Brain microvascular endothelial cell (primary cell): ENCODE measurements at regions not wholly inside any gene's neighbourhood (a gene's known extent, or its start where the extent isn't known, plus 50 kb on each side); places are given as distances from the start of the nearest gene placed in this dataset.

Experiments
- DNase-seq: peaks from one replicate; pipeline ENCODE4 v3.0.0-alpha.2; 2020
- H3K27ac ChIP-seq: fragments of 250-450 bp; sonication (Bioruptor Pico); 2 replicates; pipeline ENCODE4 v1.5.1; 2020; ENCODE audit warnings: mild to moderate bottlenecking, moderate library complexity
- H3K27me3 ChIP-seq: fragments of 250-450 bp; sonication (Bioruptor Pico); replicated peaks from 2 replicates; pipeline ENCODE4 v1.5.1; 2020; ENCODE audit warnings: mild to moderate bottlenecking
- H3K36me3 ChIP-seq: fragments of 250-450 bp; sonication (Bioruptor Pico); replicated peaks from 2 replicates; pipeline ENCODE4 v1.5.1; 2020; ENCODE audit warnings: mild to moderate bottlenecking
- H3K4me3 ChIP-seq: 2 replicates; pipeline ENCODE4 v1.5.1; 2011; ENCODE audit warnings: low read depth, mild to moderate bottlenecking, control low read depth, low read length, moderate library complexity
- CTCF ChIP-seq: IDR thresholded peaks from 2 replicates; pipeline ENCODE4 v1.5.1; 2011; ENCODE audit warnings: low read depth, mild to moderate bottlenecking, moderate library complexity, low read length, control low read depth, inconsistent platforms; ENCODE audit errors: missing control alignments
- in situ Hi-C: cut with HindIII; loops from 2 replicates; pipeline ENCODE4 v1.10.0; 2017; ENCODE audit warnings: low sequenced_read_pairs, low pct_ligation_motif_present

- Histone ChIP-seq H3K4me3 (no peak overlapping the region), H3K27ac (no peak overlapping the region), H3K27me3 (no peaks in the 10 kb centered on the region), H3K36me3 (no peaks in the 10 kb centered on the region)
- DNase-seq: peak; percentile 40
- in situ Hi-C loops: no loop called here
- peak; percentile 78 for TF ChIP-seq CTCF
These were observed 166.4 kb downstream of the C7orf25 start for GRCh38 chr7:42745357-42746059.

GRCh38 chr7:42744746-42745145, 167.1 kb downstream of the C7orf25 start:
- in situ Hi-C loops: no loop called here
- no peak for DNase-seq
- Histone ChIP-seq H3K4me3 (no peak overlapping the region), H3K36me3 (no peaks in the 10 kb centered on the region), H3K27me3 (no peaks in the 10 kb centered on the region), H3K27ac (no peak overlapping the region)
- TF ChIP-seq CTCF: no peak

GRCh38 chr7:42743077-42743858, 168.6 kb downstream of the C7orf25 start:
- Histone ChIP-seq H3K4me3 (no peak overlapping the region), H3K27me3 (no peaks in the 10 kb centered on the region), H3K27ac (no peak overlapping the region), H3K36me3 (no peaks in the 10 kb centered on the region)
- in situ Hi-C loops: no loop called here
- TF ChIP-seq CTCF: no peak
- no peak for DNase-seq

- Histone ChIP-seq H3K27ac (no peak overlapping the region), H3K36me3 (no peaks in the 10 kb centered on the region), H3K4me3 (no peak overlapping the region), H3K27me3 (no peaks in the 10 kb centered on the region)
- in situ Hi-C loops: no loop called here
- TF ChIP-seq CTCF: no peak
- no peak for DNase-seq
These were observed 169.6 kb downstream of the C7orf25 start for GRCh38 chr7:42742318-42742717.

- Histone ChIP-seq H3K27me3 (no peaks in the 10 kb centered on the region), H3K27ac (no peak overlapping the region), H3K36me3 (no peaks in the 10 kb centered on the region), H3K4me3 (no peak overlapping the region)
- DNase-seq: no peak
- no peak for TF ChIP-seq CTCF
- in situ Hi-C loops: no loop called here
These were observed 171.5 kb downstream of the C7orf25 start for GRCh38 chr7:42740408-42740807.
